ENCODE measurements at regions not wholly inside any gene's neighbourhood (a gene's known extent, or its start where the extent isn't known, plus 50 kb on each side); places are given as distances from the start of the nearest gene placed in this dataset.

- H3K4me3 ChIP-seq (ENCODE audit: insufficient read depth, low read length, poor library complexity, severe bottlenecking): no peak overlapping the region
- H3K9ac ChIP-seq (ENCODE audit: low read length): no peak overlapping the region
- TF ChIP-seq CTCF (IDR thresholded peaks at IDR 0.05; ENCODE audit: insufficient read depth, low read length, poor library complexity, severe bottlenecking) (no peak), EZH2phosphoT487 (conservative IDR thresholded peaks at IDR 0.05; ENCODE audit: low read length) (no peak)
- H3K36me3 ChIP-seq (ENCODE audit: low read length): no peaks in the 10 kb centered on the region
- no peaks in the 10 kb centered on the region for H3K27me3 ChIP-seq (ENCODE audit: low read length)
- no peak overlapping the region for H3K4me2 ChIP-seq (ENCODE audit: low read depth, low read length, poor library complexity, severe bottlenecking)
- no peaks in the 10 kb centered on the region for H3K9me3 ChIP-seq (ENCODE audit: insufficient read depth, low read length)
- no peaks in the 10 kb centered on the region for H3K9me2 ChIP-seq (replicated peaks; ENCODE audit: insufficient read depth, low read length)
- H3K27ac ChIP-seq (ENCODE audit: low read depth, low read length): peak overlapping the region; percentile 97
- H3F3A ChIP-seq (ENCODE audit: insufficient read depth): peaks cover 44% of the 10 kb centered on the region
- no peaks in the 10 kb centered on the region for H4K20me1 ChIP-seq (ENCODE audit: low read depth, low read length)
- H3K79me2 ChIP-seq (ENCODE audit: insufficient read depth, low read length): no peaks in the 10 kb centered on the region
- H2AFZ ChIP-seq (ENCODE audit: low read depth, low read length, severe bottlenecking): no peak overlapping the region
Measured at GRCh38 chr2:65607662-65608305, 175.4 kb upstream of the SPRED2 start.

- Histone ChIP-seq H3K27me3 (ENCODE audit: low read length) (no peaks in the 10 kb centered on the region), H3K9me2 (replicated peaks; ENCODE audit: insufficient read depth, low read length) (no peaks in the 10 kb centered on the region), H3K36me3 (ENCODE audit: low read length) (no peaks in the 10 kb centered on the region), H3K9me3 (ENCODE audit: insufficient read depth, low read length) (no peaks in the 10 kb centered on the region), H3K79me2 (ENCODE audit: insufficient read depth, low read length) (no peaks in the 10 kb centered on the region), H3K4me2 (ENCODE audit: low read depth, low read length, poor library complexity, severe bottlenecking) (peak overlapping the region; percentile 71), H3K9ac (ENCODE audit: low read length) (peak overlapping the region; percentile 24), H2AFZ (ENCODE audit: low read depth, low read length, severe bottlenecking) (no peak overlapping the region), H4K20me1 (ENCODE audit: low read depth, low read length) (no peaks in the 10 kb centered on the region), H3K27ac (ENCODE audit: low read depth, low read length) (peak overlapping the region; percentile 97), H3K4me3 (ENCODE audit: insufficient read depth, low read length, poor library complexity, severe bottlenecking) (peak overlapping the region; percentile 20), H3F3A (ENCODE audit: insufficient read depth) (peaks cover 50% of the 10 kb centered on the region)
- TF ChIP-seq EZH2phosphoT487 (conservative IDR thresholded peaks at IDR 0.05; ENCODE audit: low read length) (no peak), CTCF (IDR thresholded peaks at IDR 0.05; ENCODE audit: insufficient read depth, low read length, poor library complexity, severe bottlenecking) (no peak)
Measured at GRCh38 chr2:65605743-65606058, 173.3 kb upstream of the SPRED2 start.

GRCh38 chr2:65605058-65605742 lies 172.8 kb upstream of the SPRED2 start:
- Histone ChIP-seq H3K9me2 (replicated peaks; ENCODE audit: insufficient read depth, low read length) (no peaks in the 10 kb centered on the region), H3K27ac (ENCODE audit: low read depth, low read length) (peak overlapping the region; percentile 97), H3K9ac (ENCODE audit: low read length) (peak overlapping the region; percentile 24), H4K20me1 (ENCODE audit: low read depth, low read length) (no peaks in the 10 kb centered on the region), H3K36me3 (ENCODE audit: low read length) (no peaks in the 10 kb centered on the region), H3K4me2 (ENCODE audit: low read depth, low read length, poor library complexity, severe bottlenecking) (peak overlapping the region; percentile 71), H2AFZ (ENCODE audit: low read depth, low read length, severe bottlenecking) (peak overlapping the region; percentile 22), H3K9me3 (ENCODE audit: insufficient read depth, low read length) (no peaks in the 10 kb centered on the region), H3K4me3 (ENCODE audit: insufficient read depth, low read length, poor library complexity, severe bottlenecking) (peak overlapping the region; percentile 2), H3K79me2 (ENCODE audit: insufficient read depth, low read length) (no peaks in the 10 kb centered on the region), H3F3A (ENCODE audit: insufficient read depth) (peaks cover 50% of the 10 kb centered on the region), H3K27me3 (ENCODE audit: low read length) (no peaks in the 10 kb centered on the region)
- no peak for TF ChIP-seq CTCF (IDR thresholded peaks at IDR 0.05; ENCODE audit: insufficient read depth, low read length, poor library complexity, severe bottlenecking)
- no peak for TF ChIP-seq EZH2phosphoT487 (conservative IDR thresholded peaks at IDR 0.05; ENCODE audit: low read length)
